ENCODE measurements at regions not wholly inside any gene's neighbourhood (a gene's known extent, or its start where the extent isn't known, plus 50 kb on each side); places are given as distances from the start of the nearest gene placed in this dataset.

GRCh38 chr20:22466447-22467171 is 117.8 kb downstream of the FOXA2 start:
- TF ChIP-seq SOX6 (IDR thresholded peaks at IDR 0.05) (no peak), SOX6 (CRISPR knock-in tag; IDR thresholded peaks at IDR 0.05) (peak; percentile 91), ZFP36 (IDR thresholded peaks at IDR 0.05; ENCODE audit: borderline replicate concordance, low read depth, low read length, partially characterized antibody) (no peak), RFX5 (IDR thresholded peaks at IDR 0.05; ENCODE audit: low read depth, low read length) (no peak), FOSL1 (CRISPR knock-in tag; IDR thresholded peaks at IDR 0.05; ENCODE audit: borderline replicate concordance) (no peak), NCOR1 (IDR thresholded peaks at IDR 0.05; ENCODE audit: borderline replicate concordance, low read length) (no peak), ZNF749 (CRISPR knock-in tag; IDR thresholded peaks at IDR 0.05; ENCODE audit: borderline replicate concordance) (no peak; the same call in 1 of the 2 replicates), NBN (conservative IDR thresholded peaks at IDR 0.05) (no peak), PAX8 (CRISPR knock-in tag; IDR thresholded peaks at IDR 0.05; ENCODE audit: borderline replicate concordance) (no peak), ZNF629 (CRISPR knock-in tag; conservative IDR thresholded peaks at IDR 0.05) (no peak), AGO1 (IDR thresholded peaks at IDR 0.05; ENCODE audit: low read depth, low read length, poor library complexity, severe bottlenecking) (no peak), EZH2 (conservative IDR thresholded peaks at IDR 0.05; ENCODE audit: low read depth, low read length) (no peak), E2F5 (CRISPR knock-in tag; conservative IDR thresholded peaks at IDR 0.05) (no peak), ZNF83 (CRISPR knock-in tag; IDR thresholded peaks at IDR 0.05; ENCODE audit: borderline replicate concordance) (no peak)

All from HepG2 (cell line).